Type B pancreatic cell (in vitro differentiated cells): ENCODE measurements at regions not wholly inside any gene's neighbourhood (a gene's known extent, or its start where the extent isn't known, plus 50 kb on each side); places are given as distances from the start of the nearest gene placed in this dataset.

ENCODE experiments used
- DNase-seq: peaks from one replicate; pipeline ENCODE4 v3.0.0; 2021; ENCODE audit warnings: mixed read lengths; ENCODE audit not compliant: unreplicated experiment; ENCODE audit errors: extremely low spot score
- H3K27ac Mint-ChIP-seq: 2 replicates; pipeline ENCODE4 v1.8.0; 2021; ENCODE audit warnings: mild to moderate bottlenecking, mixed read lengths
- H3K27me3 Mint-ChIP-seq: 2 replicates; pipeline ENCODE4 v1.8.0; 2021; ENCODE audit warnings: mixed read lengths
- H3K36me3 Mint-ChIP-seq: 2 replicates; pipeline ENCODE4 v1.8.0; 2021; ENCODE audit warnings: mixed read lengths
- H3K4me1 Mint-ChIP-seq: one replicate; pipeline ENCODE4 v1.8.0; 2021; ENCODE audit warnings: mixed read lengths; ENCODE audit not compliant: unreplicated experiment
- H3K4me3 Mint-ChIP-seq: 2 replicates; pipeline ENCODE4 v1.8.0; 2021; ENCODE audit warnings: mild to moderate bottlenecking, mixed read lengths
- H3K9me3 Mint-ChIP-seq: 2 replicates; pipeline ENCODE4 v1.8.0; 2021; ENCODE audit warnings: mixed read lengths
- CTCF ChIP-seq: fragments of 200-600 bp; sonication (generic); conservative IDR thresholded peaks from 2 replicates; pipeline ENCODE4 v1.5.0; 2021; ENCODE audit warnings: antibody characterized with exemption, mild to moderate bottlenecking

DNA sequence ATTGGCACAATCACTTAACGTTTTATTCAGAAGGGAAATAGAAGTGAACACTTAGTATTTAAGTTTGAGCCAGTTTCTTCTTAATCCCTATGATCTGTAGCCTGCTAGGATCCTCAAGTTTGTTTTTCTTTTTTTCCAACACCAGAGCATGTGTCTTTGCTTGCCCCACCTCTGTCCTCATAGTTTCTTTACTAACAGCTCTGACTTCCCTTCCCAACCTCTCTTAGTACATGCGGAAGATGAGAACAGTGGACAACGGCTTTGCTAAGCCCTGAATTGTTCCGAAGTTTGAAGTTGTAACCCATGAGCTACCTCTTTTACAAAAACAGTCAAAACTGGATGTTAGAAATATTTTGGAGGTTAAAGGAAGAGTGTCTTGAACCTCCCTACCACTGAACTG lies 61.7 kb upstream of the TAF11L2 start:
- Mint-ChIP-seq H3K9me3 (peaks cover 4% of the 10 kb centered on the region), H3K27me3 (no peaks in the 10 kb centered on the region), H3K4me1 (peaks cover 13% of the 10 kb centered on the region), H3K36me3 (no peaks in the 10 kb centered on the region), H3K4me3 (no peak overlapping the region), H3K27ac (no peak overlapping the region)
- DNase-seq = no peak
- TF ChIP-seq CTCF = no peak

GRCh38 chr5:17436761-17437221 lies 61.2 kb upstream of the TAF11L2 start:
- TF ChIP-seq CTCF = no peak
- H3K27ac Mint-ChIP-seq = no peak overlapping the region
- H3K9me3 Mint-ChIP-seq = peaks cover 4% of the 10 kb centered on the region

DNA sequence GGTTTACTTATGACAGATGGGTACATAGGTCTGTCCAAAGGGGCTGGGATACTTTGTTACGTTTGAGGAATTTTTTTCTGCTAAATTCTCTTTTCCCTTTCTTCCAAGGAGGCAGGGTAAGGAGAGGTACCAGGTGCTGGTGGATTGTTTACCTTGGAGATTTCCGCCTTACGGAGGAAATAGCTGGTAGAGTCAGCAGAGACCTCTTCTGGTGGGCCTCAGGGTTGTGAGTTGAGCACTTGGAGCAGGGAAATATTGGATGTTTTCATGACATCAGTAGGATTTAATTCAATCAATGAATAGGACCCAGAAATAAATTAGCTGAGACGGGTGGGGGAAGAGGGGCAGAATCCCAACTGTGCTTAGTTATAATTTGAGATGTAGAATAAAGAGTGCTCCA lies 60.0 kb upstream of the TAF11L2 start:
- H3K4me3 Mint-ChIP-seq = no peak overlapping the region
- peaks cover 4% of the 10 kb centered on the region for H3K9me3 Mint-ChIP-seq
- H3K27me3 Mint-ChIP-seq = no peaks in the 10 kb centered on the region
- no peak overlapping the region for H3K27ac Mint-ChIP-seq
- no peak for DNase-seq
- H3K4me1 Mint-ChIP-seq = peaks cover 13% of the 10 kb centered on the region
- TF ChIP-seq CTCF = no peak
- H3K36me3 Mint-ChIP-seq = no peaks in the 10 kb centered on the region

More at GRCh38 chr5:17436761-17437221, 61.2 kb upstream of the TAF11L2 start:
- Mint-ChIP-seq H3K36me3 (no peaks in the 10 kb centered on the region), H3K4me3 (no peak overlapping the region), H3K4me1 (peaks cover 13% of the 10 kb centered on the region), H3K27me3 (no peaks in the 10 kb centered on the region)
- no peak for DNase-seq

GRCh38 chr5:17439956-17440355 lies 58.1 kb upstream of the TAF11L2 start:
- Mint-ChIP-seq H3K27me3 (no peaks in the 10 kb centered on the region), H3K36me3 (no peaks in the 10 kb centered on the region), H3K4me3 (no peak overlapping the region), H3K27ac (no peak overlapping the region), H3K9me3 (peaks cover 4% of the 10 kb centered on the region), H3K4me1 (peaks cover 13% of the 10 kb centered on the region)
- DNase-seq = no peak
- no peak for TF ChIP-seq CTCF

DNA sequence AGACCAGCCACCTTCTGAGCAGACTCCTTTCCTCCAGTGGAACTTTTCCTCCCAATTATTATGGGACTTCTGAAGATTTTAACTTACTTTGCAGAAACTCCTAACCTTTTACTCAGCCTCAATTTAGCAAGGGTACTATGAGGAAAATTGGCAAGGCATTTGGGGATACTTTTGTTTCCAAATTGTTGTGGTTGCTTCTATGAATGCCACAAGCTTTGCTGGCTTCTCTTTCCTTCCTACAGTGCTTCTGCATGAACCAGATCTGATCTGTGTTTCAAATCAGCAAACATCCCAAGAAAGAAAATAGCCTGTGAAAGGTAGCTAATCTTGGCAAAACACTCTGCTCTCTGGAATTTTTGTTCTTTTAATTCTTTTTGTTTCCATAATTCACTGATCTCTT lies 57.3 kb upstream of the TAF11L2 start:
- no peaks in the 10 kb centered on the region for H3K36me3 Mint-ChIP-seq
- no peaks in the 10 kb centered on the region for H3K27me3 Mint-ChIP-seq
- peaks cover 4% of the 10 kb centered on the region for H3K9me3 Mint-ChIP-seq
- no peak overlapping the region for H3K27ac Mint-ChIP-seq
- peaks cover 13% of the 10 kb centered on the region for H3K4me1 Mint-ChIP-seq
- H3K4me3 Mint-ChIP-seq = no peak overlapping the region
- TF ChIP-seq CTCF = no peak
- no peak for DNase-seq

GRCh38 chr5:17441351-17441750 lies 56.7 kb upstream of the TAF11L2 start:
- H3K9me3 Mint-ChIP-seq = peaks cover 4% of the 10 kb centered on the region
- H3K4me3 Mint-ChIP-seq = no peak overlapping the region
- no peak overlapping the region for H3K27ac Mint-ChIP-seq
- TF ChIP-seq CTCF = no peak
- no peak for DNase-seq
- H3K36me3 Mint-ChIP-seq = no peaks in the 10 kb centered on the region
- H3K27me3 Mint-ChIP-seq = no peaks in the 10 kb centered on the region
- peaks cover 10% of the 10 kb centered on the region for H3K4me1 Mint-ChIP-seq
